Upper lobe of left lung (tissue), 4 donors: ENCODE measurements at regions not wholly inside any gene's neighbourhood (a gene's known extent, or its start where the extent isn't known, plus 50 kb on each side); places are given as distances from the start of the nearest gene placed in this dataset.

Source experiments
- CTCF ChIP-seq, 6 experiments: fragments of 450-650 bp in 4 of 6; fragments of 200-600 bp in 2 of 6; sonication (generic) in 2 of 6; IDR thresholded peaks; one replicate each; pipeline ENCODE4 v1.5.1; 2016 to 2019; ENCODE audit warnings: antibody characterized with exemption in 6 of 6
- EP300 ChIP-seq, 4 donors: sonication (generic); formaldehyde crosslinking; IDR thresholded peaks; one replicate each; pipeline ENCODE4 v1.5.1; 2017; ENCODE audit warnings: antibody characterized with exemption in 4 of 4, control low read depth in 2 of 4
- POLR2A ChIP-seq, 4 donors: fragments of 450-650 bp; IDR thresholded peaks; one replicate each; pipeline ENCODE4 v1.5.1; 2016 to 2017; ENCODE audit warnings: antibody characterized with exemption in 4 of 4, mild to moderate bottlenecking in 2 of 4

GRCh38 chr2:199015072-199015471, 442.7 kb downstream of the SATB2 start:
- no peak for TF ChIP-seq CTCF (IDR thresholded peaks at IDR 0.05)
- TF ChIP-seq POLR2A (IDR thresholded peaks at IDR 0.05) = no peak
- no peak for TF ChIP-seq EP300 (IDR thresholded peaks at IDR 0.05)
